ENCODE measurements at regions not wholly inside any gene's neighbourhood (a gene's known extent, or its start where the extent isn't known, plus 50 kb on each side); places are given as distances from the start of the nearest gene placed in this dataset.

DNA sequence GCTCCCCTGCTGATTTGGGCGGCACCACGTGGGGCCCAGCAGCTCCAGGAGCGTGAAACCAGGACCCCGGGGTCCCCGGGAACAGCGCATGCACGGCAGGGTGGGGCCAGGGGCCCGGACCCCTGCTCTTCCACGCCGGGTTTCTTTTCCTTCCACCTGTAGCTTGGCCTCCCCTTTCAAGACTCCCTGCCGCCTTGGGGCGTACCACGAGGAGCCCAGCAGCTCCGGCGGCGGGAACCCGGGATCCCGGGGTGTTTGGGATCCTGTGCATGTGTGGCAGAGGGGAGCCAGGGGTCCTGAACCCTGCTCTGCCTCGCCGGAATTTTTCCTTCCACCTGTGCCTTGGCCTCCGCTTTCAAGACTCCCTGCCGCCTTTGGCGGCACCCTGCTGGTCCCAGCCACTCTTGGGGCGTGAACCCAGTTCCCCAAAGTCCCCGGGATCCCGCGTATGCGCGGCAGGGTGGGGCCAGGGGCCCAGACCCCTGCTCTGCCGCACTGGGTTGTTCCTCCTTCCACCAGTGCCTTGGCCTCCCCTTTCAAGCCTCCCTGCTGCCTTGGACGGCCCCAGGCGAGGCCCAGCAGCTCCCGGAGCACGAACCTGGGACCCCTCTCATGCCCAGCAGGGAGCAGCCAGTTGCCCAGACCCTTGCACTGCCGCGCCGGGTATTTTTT is 322.7 kb downstream of the ALG10 start:
- TF ChIP-seq POLR2AphosphoS5 (IDR thresholded peaks at IDR 0.05; ENCODE audit: low read length), result no peak
- no peak for TF ChIP-seq ZNF24 (IDR thresholded peaks at IDR 0.05)
- TF ChIP-seq, protein P1, sequence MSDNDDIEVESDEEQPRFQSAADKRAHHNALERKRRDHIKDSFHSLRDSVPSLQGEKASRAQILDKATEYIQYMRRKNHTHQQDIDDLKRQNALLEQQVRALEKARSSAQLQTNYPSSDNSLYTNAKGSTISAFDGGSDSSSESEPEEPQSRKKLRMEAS (IDR thresholded peaks at IDR 0.05; ENCODE audit: low read depth, low read length), result no peak
- TF ChIP-seq CREB1 (IDR thresholded peaks at IDR 0.05; ENCODE audit: low read depth), result no peak
- no peak for TF ChIP-seq POLR2AphosphoS2 (IDR thresholded peaks at IDR 0.05; ENCODE audit: low read depth, low read length)
- no peak for TF ChIP-seq SP1 (IDR thresholded peaks at IDR 0.05; ENCODE audit: low read depth, low read length)
- TF ChIP-seq NBN (IDR thresholded peaks at IDR 0.05), result no peak
